ENCODE measurements at regions not wholly inside any gene's neighbourhood (a gene's known extent, or its start where the extent isn't known, plus 50 kb on each side); places are given as distances from the start of the nearest gene placed in this dataset.

DNA sequence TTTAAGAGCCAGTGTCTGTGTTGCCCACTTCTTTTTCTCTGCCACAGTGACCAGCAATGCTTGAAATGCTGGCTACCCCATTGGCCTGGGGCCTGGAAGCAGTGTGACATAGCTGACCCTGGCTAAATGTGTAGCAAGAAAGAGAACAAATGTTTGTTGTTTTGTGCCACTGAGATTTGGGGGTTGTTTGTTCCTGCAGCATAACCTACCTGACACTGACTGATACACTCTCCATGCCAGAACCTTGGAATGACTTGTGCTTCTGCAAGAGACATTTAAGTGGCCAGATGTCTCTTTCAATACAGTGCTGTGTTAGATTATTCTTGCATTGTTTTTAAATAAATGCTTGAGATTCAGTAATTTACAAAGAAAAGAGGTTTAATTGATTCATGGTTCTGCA, 411.5 kb downstream of the TYW1 start:
- H2AFZ ChIP-seq (ENCODE audit: low read length): no peak overlapping the region
- no peaks in the 10 kb centered on the region for H4K20me1 ChIP-seq (ENCODE audit: control insufficient read depth, extremely low read depth, insufficient read depth, low read length)
- TF ChIP-seq EZH2 (IDR thresholded peaks at IDR 0.05; ENCODE audit: low read length, missing control alignments) (no peak), CTCF (conservative IDR thresholded peaks at IDR 0.05 in 1 of 2, IDR thresholded peaks at IDR 0.05 in 1 of 2; ENCODE audit: low read depth in 1 of 2, low read length in 2 of 2) (no peak)
- no peak overlapping the region for H3K4me2 ChIP-seq (ENCODE audit: extremely low read depth, insufficient read depth, low read length)
- no peaks in the 10 kb centered on the region for H3K4me1 ChIP-seq (ENCODE audit: control insufficient read depth, extremely low read depth, insufficient read depth, low read length)
- DNase-seq (ENCODE audit: low read depth in 2 of 2): no peak
- H3K27ac ChIP-seq (ENCODE audit: insufficient read depth, low read length): no peak overlapping the region
- H3K79me2 ChIP-seq (ENCODE audit: control insufficient read depth, insufficient read depth, low read length): no peaks in the 10 kb centered on the region
- no peaks in the 10 kb centered on the region for H3K27me3 ChIP-seq (ENCODE audit: control insufficient read depth, insufficient read depth, low read length)
- no peaks in the 10 kb centered on the region for H3K9me3 ChIP-seq (ENCODE audit: control insufficient read depth, insufficient read depth, low read depth, low read length)
- H3K4me3 ChIP-seq (replicated peaks in 1 of 4; ENCODE audit: control extremely low read depth in 1 of 4, insufficient read depth in 1 of 4, low read depth in 3 of 4, low read length in 4 of 4): no peak overlapping the region
- no peak overlapping the region for H3K9ac ChIP-seq (ENCODE audit: insufficient read depth, low read length)
- no peaks in the 10 kb centered on the region for H3K36me3 ChIP-seq (ENCODE audit: control insufficient read depth, insufficient read depth, low read length)

DNA sequence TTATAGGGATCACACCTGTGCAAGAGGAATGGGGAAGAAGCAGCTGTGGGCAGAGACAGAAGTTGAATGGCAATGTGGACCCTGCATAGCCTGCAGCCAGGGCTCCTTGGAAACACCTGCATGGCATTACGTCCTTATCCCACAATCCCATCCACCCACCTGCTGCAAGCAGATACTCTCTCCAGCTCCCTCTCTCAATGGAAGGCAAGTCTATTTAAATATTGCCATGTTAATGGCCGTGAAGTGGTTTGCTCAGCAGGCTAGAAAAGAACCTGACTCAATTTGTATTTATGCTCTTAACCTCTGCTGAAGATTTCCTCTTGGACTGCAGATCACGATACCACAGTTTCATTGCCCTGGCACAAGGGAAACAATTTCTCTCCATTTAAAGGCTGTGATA, 417.0 kb downstream of the TYW1 start:
- Histone ChIP-seq H3K36me3 (ENCODE audit: control insufficient read depth, insufficient read depth, low read length) (no peaks in the 10 kb centered on the region), H3K4me1 (ENCODE audit: control insufficient read depth, extremely low read depth, insufficient read depth, low read length) (no peaks in the 10 kb centered on the region), H3K79me2 (ENCODE audit: control insufficient read depth, insufficient read depth, low read length) (no peaks in the 10 kb centered on the region), H3K4me2 (ENCODE audit: extremely low read depth, insufficient read depth, low read length) (no peak overlapping the region), H3K4me3 (replicated peaks in 1 of 4; ENCODE audit: control extremely low read depth in 1 of 4, insufficient read depth in 1 of 4, low read depth in 3 of 4, low read length in 4 of 4) (no peak overlapping the region), H2AFZ (ENCODE audit: low read length) (no peak overlapping the region), H3K27me3 (ENCODE audit: control insufficient read depth, insufficient read depth, low read length) (no peaks in the 10 kb centered on the region), H3K27ac (ENCODE audit: insufficient read depth, low read length) (no peak overlapping the region), H3K9ac (ENCODE audit: insufficient read depth, low read length) (no peak overlapping the region), H3K9me3 (ENCODE audit: control insufficient read depth, insufficient read depth, low read depth, low read length) (no peaks in the 10 kb centered on the region), H4K20me1 (ENCODE audit: control insufficient read depth, extremely low read depth, insufficient read depth, low read length) (no peaks in the 10 kb centered on the region)
- no peak for DNase-seq (ENCODE audit: low read depth in 2 of 2)
- no peak for TF ChIP-seq EZH2 (IDR thresholded peaks at IDR 0.05; ENCODE audit: low read length, missing control alignments)
- no peak for TF ChIP-seq CTCF (conservative IDR thresholded peaks at IDR 0.05 in 1 of 2, IDR thresholded peaks at IDR 0.05 in 1 of 2; ENCODE audit: low read depth in 1 of 2, low read length in 2 of 2)

DNA sequence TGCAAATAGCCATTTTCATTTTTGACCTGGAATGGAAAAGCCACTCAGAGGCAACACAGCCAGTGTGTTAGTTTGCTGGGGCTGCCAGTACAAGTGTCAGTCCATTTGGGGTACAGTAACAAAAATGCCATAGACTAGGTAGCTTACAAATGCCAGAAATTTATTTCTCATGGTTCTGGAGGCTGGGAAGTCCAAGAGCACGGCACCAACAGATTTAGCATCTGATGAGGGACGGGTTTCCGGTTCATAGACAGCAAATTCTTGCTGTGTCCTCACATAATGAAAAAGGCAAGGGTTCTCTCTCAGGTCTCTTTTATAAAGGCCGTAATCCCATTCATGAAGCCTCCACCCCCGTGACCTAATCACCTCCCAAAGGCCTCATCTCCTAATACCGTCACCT, 418.2 kb downstream of the TYW1 start:
- Histone ChIP-seq H3K79me2 (ENCODE audit: control insufficient read depth, insufficient read depth, low read length) (no peaks in the 10 kb centered on the region), H3K36me3 (ENCODE audit: control insufficient read depth, insufficient read depth, low read length) (no peaks in the 10 kb centered on the region), H3K27me3 (ENCODE audit: control insufficient read depth, insufficient read depth, low read length) (no peaks in the 10 kb centered on the region), H3K4me1 (ENCODE audit: control insufficient read depth, extremely low read depth, insufficient read depth, low read length) (no peaks in the 10 kb centered on the region), H4K20me1 (ENCODE audit: control insufficient read depth, extremely low read depth, insufficient read depth, low read length) (no peaks in the 10 kb centered on the region), H2AFZ (ENCODE audit: low read length) (no peak overlapping the region), H3K4me2 (ENCODE audit: extremely low read depth, insufficient read depth, low read length) (no peak overlapping the region), H3K27ac (ENCODE audit: insufficient read depth, low read length) (no peak overlapping the region), H3K4me3 (replicated peaks in 1 of 4; ENCODE audit: control extremely low read depth in 1 of 4, insufficient read depth in 1 of 4, low read depth in 3 of 4, low read length in 4 of 4) (no peak overlapping the region), H3K9ac (ENCODE audit: insufficient read depth, low read length) (no peak overlapping the region), H3K9me3 (ENCODE audit: control insufficient read depth, insufficient read depth, low read depth, low read length) (no peaks in the 10 kb centered on the region)
- TF ChIP-seq EZH2 (IDR thresholded peaks at IDR 0.05; ENCODE audit: low read length, missing control alignments) (no peak), CTCF (conservative IDR thresholded peaks at IDR 0.05 in 1 of 2, IDR thresholded peaks at IDR 0.05 in 1 of 2; ENCODE audit: low read depth in 1 of 2, low read length in 2 of 2) (no peak)
- DNase-seq (ENCODE audit: low read depth in 2 of 2): no peak

Measured in fibroblast of lung (primary cell).